ENCODE measurements at regions not wholly inside any gene's neighbourhood (a gene's known extent, or its start where the extent isn't known, plus 50 kb on each side); places are given as distances from the start of the nearest gene placed in this dataset.
"Not testable (repeated sequence)": the region's sequence is repeated elsewhere in the genome, so short reads cannot be mapped to it uniquely, and the experiment has no call there.

- no peak for DNase-seq
Observed at GRCh38 chr1:38658883-38659282, 200.7 kb downstream of the RRAGC start.

GRCh38 chr1:38657873-38658272 lies 201.7 kb downstream of the RRAGC start:
- no peak for DNase-seq

- DNase-seq, result no peak
Observed at GRCh38 chr1:38657207-38657840, 202.2 kb downstream of the RRAGC start.

- no peak for DNase-seq
Observed at GRCh38 chr1:38656726-38657125, 202.8 kb downstream of the RRAGC start.

GRCh38 chr1:38652217-38652616 lies 207.4 kb downstream of the RRAGC start:
- DNase-seq, result no peak

- DNase-seq, result no peak
Observed at GRCh38 chr1:38651669-38652068, 207.9 kb downstream of the RRAGC start.

GRCh38 chr1:38648417-38648816 lies 211.2 kb downstream of the RRAGC start:
- no peak for DNase-seq

GRCh38 chr1:38647341-38647740 lies 212.2 kb downstream of the RRAGC start:
- not testable (repeated sequence) for DNase-seq

GRCh38 chr1:38644092-38644491 lies 215.5 kb downstream of the RRAGC start:
- no peak for DNase-seq

- DNase-seq, result no peak
Observed at GRCh38 chr1:38641661-38642060, 217.9 kb downstream of the RRAGC start.

- no peak for DNase-seq
Observed at GRCh38 chr1:38640371-38640770, 219.2 kb downstream of the RRAGC start.

- no peak for DNase-seq
Observed at GRCh38 chr1:38628241-38628640, 231.3 kb downstream of the RRAGC start.

- no peak for DNase-seq
Observed at GRCh38 chr1:38625939-38626338, 233.6 kb downstream of the RRAGC start.

GRCh38 chr1:38624336-38625039 lies 235.1 kb downstream of the RRAGC start:
- DNase-seq, result no peak

GRCh38 chr1:38623529-38623928 lies 236.0 kb downstream of the RRAGC start:
- no peak for DNase-seq

GRCh38 chr1:38622197-38622596 lies 237.4 kb downstream of the RRAGC start:
- DNase-seq, result no peak

- DNase-seq, result no peak
Observed at GRCh38 chr1:38616846-38617245, 242.7 kb downstream of the RRAGC start.

GRCh38 chr1:38615680-38616079 lies 243.9 kb downstream of the RRAGC start:
- DNase-seq, result no peak

- DNase-seq, result no peak
Observed at GRCh38 chr1:38614861-38615260, 244.7 kb downstream of the RRAGC start.

- no peak for DNase-seq
Observed at GRCh38 chr1:38613996-38614395, 245.6 kb downstream of the RRAGC start.

GRCh38 chr1:38612951-38613350 lies 246.6 kb downstream of the RRAGC start:
- DNase-seq, result no peak

GRCh38 chr1:38611664-38612211 lies 247.8 kb downstream of the RRAGC start:
- DNase-seq, result no peak

- DNase-seq, result peak; percentile 49
Observed at GRCh38 chr1:38609166-38610025, 250.2 kb downstream of the RRAGC start.
